Small intestine (tissue), 7 donors: ENCODE measurements at regions not wholly inside any gene's neighbourhood (a gene's known extent, or its start where the extent isn't known, plus 50 kb on each side); places are given as distances from the start of the nearest gene placed in this dataset.
"Not testable (repeated sequence)": the region's sequence is repeated elsewhere in the genome, so short reads cannot be mapped to it uniquely, and the experiment has no call there.

Experiments
- DNase-seq, 2 donors: peaks; one replicate each; pipeline versions ENCODE4 v3.0.0 to v3.0.0-alpha.2; 2013
- FAIRE-seq: peaks from 2 replicates; lab custom pipeline; 2012; peaks lifted over from hg19 to GRCh38; lab: Jason Lieb, UNC
- H3K27ac ChIP-seq, 3 donors: one replicate each; pipeline ENCODE4 v1.5.1; 2013; ENCODE audit warnings: low read length in 2 of 3, mild to moderate bottlenecking in 2 of 3, control low read depth in 1 of 3, inconsistent platforms in 1 of 3, low read depth in 1 of 3, moderate library complexity in 1 of 3
- H3K27me3 ChIP-seq, 3 donors: one replicate each; pipeline ENCODE4 v1.6.1; 2013; ENCODE audit warnings: low read length in 3 of 3, inconsistent platforms in 1 of 3; ENCODE audit not compliant: control insufficient read depth in 3 of 3, insufficient read depth in 3 of 3
- H3K36me3 ChIP-seq, 3 donors: one replicate each; pipeline ENCODE4 v1.6.1; 2013; ENCODE audit warnings: low read length in 3 of 3, inconsistent platforms in 1 of 3, low read depth in 1 of 3, mild to moderate bottlenecking in 1 of 3, moderate library complexity in 1 of 3; ENCODE audit not compliant: control insufficient read depth in 3 of 3, insufficient read depth in 2 of 3
- H3K4me1 ChIP-seq, 3 donors: one replicate each; pipeline ENCODE4 v1.6.1; 2013; ENCODE audit warnings: low read length in 2 of 3, inconsistent platforms in 1 of 3, low read depth in 1 of 3, mild to moderate bottlenecking in 1 of 3, moderate library complexity in 1 of 3; ENCODE audit not compliant: control insufficient read depth in 3 of 3, insufficient read depth in 2 of 3
- H3K4me3 ChIP-seq, 3 donors: one replicate each; pipeline ENCODE4 v1.5.1; 2013; ENCODE audit warnings: low read length in 3 of 3, control low read depth in 1 of 3, inconsistent platforms in 1 of 3, low read depth in 1 of 3, mild to moderate bottlenecking in 1 of 3, moderate library complexity in 1 of 3
- H3K9me3 ChIP-seq, 2 donors: one replicate each; pipeline ENCODE4 v1.6.1; 2013; ENCODE audit warnings: low read depth in 1 of 2, low read length in 1 of 2; ENCODE audit not compliant: control insufficient read depth in 2 of 2, insufficient read depth in 1 of 2
- WGBS, 3 donors: extraction: QIAGEN DNeasy Blood & Tissue Kit; methylation state at CpG; one replicate each; pipeline ENCODE4 v1.1.7; 2013; 5-methylcytosine and 5-hydroxymethylcytosine counted together
- donor health status: healthy with polysubstance abuse.
- donor health status: control.
- donor health status: control.
- donor health status: Bipolar disorder and iron deficiency.
- donor health status: healthy.

DNA sequence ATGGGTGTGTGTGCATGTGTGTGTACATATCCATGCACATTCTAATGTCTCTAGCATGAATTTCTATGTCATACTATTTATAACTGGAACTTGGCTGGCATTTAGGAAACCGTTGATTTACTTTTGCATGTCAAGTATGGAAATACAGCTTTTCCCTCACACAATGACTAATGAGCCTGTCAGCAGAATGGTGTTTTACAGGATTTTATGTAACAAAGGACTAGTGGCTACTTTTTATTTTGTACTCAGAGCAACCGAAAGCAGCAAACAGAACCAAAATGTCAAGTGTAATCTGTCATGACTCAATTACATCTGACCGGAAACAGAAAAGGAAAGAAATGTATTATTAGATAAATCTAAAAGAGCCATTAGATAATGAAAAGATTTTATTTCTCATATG lies 1911.5 kb upstream of the AGA start:
- Histone ChIP-seq H3K4me1 (no peaks in the 10 kb centered on the region), H3K4me3 (no peak overlapping the region), H3K36me3 (no peaks in the 10 kb centered on the region), H3K27ac (no peak overlapping the region), H3K27me3 (no peaks in the 10 kb centered on the region), H3K9me3 (no peaks in the 10 kb centered on the region)
- DNase-seq (no peak), FAIRE-seq (no peak)
- WGBS, 3 donors, result 48 to 72% (median 58%) methylated on average over 3 of the region's 3 CpGs

DNA sequence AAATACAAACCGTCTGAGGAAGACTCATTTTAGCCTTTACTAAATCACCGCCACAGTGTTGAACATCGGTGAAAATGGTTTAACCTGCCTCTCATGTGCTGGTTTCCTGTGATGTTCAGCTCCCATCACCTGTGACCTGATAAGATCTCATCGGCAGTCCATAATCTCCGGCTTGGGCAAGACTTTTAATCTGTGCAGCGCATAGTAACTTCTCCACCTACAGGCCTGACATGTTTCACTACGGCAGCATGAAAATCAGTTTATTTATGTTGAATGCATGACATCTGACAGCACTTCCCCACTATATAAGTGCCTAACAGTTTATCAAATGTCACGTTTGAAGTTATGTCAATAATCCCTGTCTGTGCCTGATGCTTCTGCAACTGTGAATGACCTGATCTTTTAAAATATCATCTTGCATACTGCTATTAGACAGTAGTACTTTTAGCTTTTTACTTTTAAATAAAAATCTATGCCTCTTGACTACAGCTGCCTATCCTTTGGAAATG lies 1919.8 kb upstream of the AGA start:
- no peak for FAIRE-seq
- 66 to 69% (median 68%) methylated on average over 8 of the region's 8 CpGs for WGBS, 3 donors

GRCh38 chr4:179365932-179366331 lies 1923.7 kb upstream of the AGA start:
- not testable (repeated sequence) for H3K4me3 ChIP-seq, H3K27me3 ChIP-seq, H3K36me3 ChIP-seq, H3K27ac ChIP-seq, DNase-seq, H3K4me1 ChIP-seq, H3K9me3 ChIP-seq, FAIRE-seq
- 82 to 96% (median 90%) methylated on average over 3 of the region's 3 CpGs for WGBS, 3 donors

More for the DNA sequence above, 1919.8 kb upstream of the AGA start:
- no peak overlapping the region for H3K4me3 ChIP-seq
- no peak overlapping the region for H3K27ac ChIP-seq
- no peaks in the 10 kb centered on the region for H3K27me3 ChIP-seq
- H3K9me3 ChIP-seq, result no peaks in the 10 kb centered on the region
- no peaks in the 10 kb centered on the region for H3K4me1 ChIP-seq
- DNase-seq, result no peak
- H3K36me3 ChIP-seq, result no peaks in the 10 kb centered on the region

- no peaks in the 10 kb centered on the region for H3K36me3 ChIP-seq
- no peak overlapping the region for H3K27ac ChIP-seq
- no peaks in the 10 kb centered on the region for H3K9me3 ChIP-seq
- H3K4me3 ChIP-seq, result no peak overlapping the region
- 87 to 90% (median 87%) methylated on average over 1 of the region's 1 CpG for WGBS, 3 donors
- H3K4me1 ChIP-seq, result no peaks in the 10 kb centered on the region
- no peak for DNase-seq
- no peaks in the 10 kb centered on the region for H3K27me3 ChIP-seq
- FAIRE-seq, result no peak
These were observed 1930.0 kb upstream of the AGA start for GRCh38 chr4:179372242-179372641.

- FAIRE-seq (no peak), DNase-seq (no peak)
- Histone ChIP-seq H3K4me3 (no peak overlapping the region), H3K4me1 (no peaks in the 10 kb centered on the region), H3K36me3 (no peaks in the 10 kb centered on the region), H3K9me3 (no peaks in the 10 kb centered on the region), H3K27ac (no peak overlapping the region), H3K27me3 (no peaks in the 10 kb centered on the region)
These were observed 1930.5 kb upstream of the AGA start for GRCh38 chr4:179372746-179373145.

- H3K36me3 ChIP-seq, DNase-seq, H3K9me3 ChIP-seq, H3K27ac ChIP-seq, H3K4me3 ChIP-seq, H3K4me1 ChIP-seq, H3K27me3 ChIP-seq, FAIRE-seq: not testable (repeated sequence)
- 85 to 91% (median 87%) methylated on average over 3 of the region's 3 CpGs for WGBS, 3 donors
These were observed 1936.6 kb upstream of the AGA start for GRCh38 chr4:179378847-179379246.

DNA sequence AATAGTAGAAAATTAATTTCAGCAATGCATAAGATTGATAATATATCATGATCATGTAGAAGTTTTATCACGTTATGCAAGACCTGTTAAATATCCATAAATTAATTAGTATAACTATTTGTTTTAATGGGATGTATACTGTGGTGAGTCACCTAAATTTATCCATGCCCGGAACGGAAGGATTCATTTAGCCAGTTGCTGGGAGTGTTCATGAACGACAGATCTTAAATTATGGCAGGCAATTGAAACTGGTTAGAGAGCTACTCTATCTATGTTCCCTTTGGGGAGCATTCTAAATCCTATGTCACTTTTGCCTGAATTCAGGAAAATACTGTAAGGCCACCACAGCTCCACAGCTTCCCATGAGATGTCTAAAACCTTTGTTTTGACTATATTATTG lies 1950.5 kb upstream of the AGA start:
- peaks cover 0 to 6% of the 10 kb centered on the region in 2 donors for H3K9me3 ChIP-seq
- DNase-seq (no peak), FAIRE-seq (no peak)
- no peaks in the 10 kb centered on the region for H3K36me3 ChIP-seq
- WGBS, 3 donors, result 85 to 89% (median 89%) methylated on average over 4 of the region's 4 CpGs
- no peak overlapping the region for H3K27ac ChIP-seq
- no peaks in the 10 kb centered on the region for H3K27me3 ChIP-seq
- H3K4me3 ChIP-seq, result no peak overlapping the region
- no peaks in the 10 kb centered on the region for H3K4me1 ChIP-seq

DNA sequence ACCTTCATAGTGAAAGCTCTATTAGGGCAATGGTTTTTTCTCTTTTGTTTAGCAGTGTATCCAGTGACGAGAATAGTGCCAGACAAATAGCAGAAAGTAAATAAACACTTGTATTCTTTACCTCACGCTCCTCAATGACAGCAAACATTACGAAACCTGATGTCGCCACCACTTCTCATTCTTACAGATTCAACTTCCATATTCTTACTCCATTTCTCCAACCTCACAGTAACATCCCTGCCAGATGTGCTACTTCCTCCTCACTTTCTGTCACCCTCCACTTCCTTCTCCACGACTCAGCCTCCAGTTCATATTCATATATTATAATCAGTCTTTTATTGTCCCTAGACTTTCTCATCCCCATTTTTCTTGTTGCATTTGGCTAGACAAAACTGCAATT lies 1956.2 kb upstream of the AGA start:
- DNase-seq (no peak), FAIRE-seq (no peak)
- no peaks in the 10 kb centered on the region for H3K4me1 ChIP-seq
- no peaks in the 10 kb centered on the region for H3K27me3 ChIP-seq
- H3K36me3 ChIP-seq, result no peaks in the 10 kb centered on the region
- no peak overlapping the region for H3K4me3 ChIP-seq
- no peak overlapping the region for H3K27ac ChIP-seq
- H3K9me3 ChIP-seq, result peaks cover 0 to 2% of the 10 kb centered on the region in 2 donors
- WGBS, 3 donors, result 64 to 68% (median 65%) methylated on average over 5 of the region's 5 CpGs

DNA sequence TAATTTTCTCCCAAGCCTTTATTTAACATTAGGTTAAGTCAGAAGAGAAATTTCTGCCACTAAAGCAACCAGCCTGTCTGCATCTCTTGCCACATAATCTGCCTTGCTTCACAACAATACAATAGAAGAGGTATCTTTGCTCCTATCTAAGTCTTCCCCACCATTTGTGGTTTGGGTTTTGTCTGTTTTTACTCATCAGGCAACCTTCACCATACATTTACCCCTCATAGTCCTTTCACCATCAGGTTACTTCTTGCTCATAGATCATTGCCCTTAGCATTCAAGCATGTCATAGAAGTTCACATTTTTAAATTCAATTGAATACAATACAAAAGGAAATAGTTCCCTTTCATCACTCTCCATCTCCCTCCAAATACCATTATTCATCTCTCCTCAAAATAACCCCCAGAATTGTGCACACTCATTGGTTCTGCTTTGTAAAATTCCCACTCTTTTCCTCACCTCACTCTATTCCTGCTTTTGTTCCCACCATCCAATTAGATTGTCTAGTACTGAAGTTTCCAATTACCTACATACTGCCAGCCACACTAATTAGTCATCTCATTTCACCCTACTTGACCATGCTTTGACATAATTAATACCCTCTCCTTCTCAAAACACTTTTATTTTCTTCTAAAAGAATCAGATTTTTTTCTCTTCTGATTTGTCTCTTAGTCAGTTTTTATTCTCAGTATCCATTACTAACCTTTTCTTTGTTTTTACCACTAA lies 1957.0 kb upstream of the AGA start:
- Histone ChIP-seq H3K9me3 (peaks cover 0 to 2% of the 10 kb centered on the region in 2 donors), H3K36me3 (no peaks in the 10 kb centered on the region), H3K27ac (no peak overlapping the region), H3K27me3 (no peaks in the 10 kb centered on the region), H3K4me3 (no peak overlapping the region), H3K4me1 (no peaks in the 10 kb centered on the region)
- DNase-seq, result no peak
- no peak for FAIRE-seq
